ENCODE measurements at regions not wholly inside any gene's neighbourhood (a gene's known extent, or its start where the extent isn't known, plus 50 kb on each side); places are given as distances from the start of the nearest gene placed in this dataset.

- ChIA-PET SMC1A (ENCODE audit: uncharacterized antibody, unreplicated experiment) (no interaction called here), POLR2A (no interaction called here), CTCF (interaction anchor here (0.9 to 1.4 kb wide), 2 partner anchors 18 to 284 kb away, joined by 3 read pairs; no protein-coding TSS in a partner anchor), RAD21 (ENCODE audit: unreplicated experiment) (interaction anchor here (1.0 kb wide), 1 partner anchor 34 kb away, joined by 3 read pairs; no protein-coding TSS in a partner anchor)
- Histone ChIP-seq H3K36me3 (ENCODE audit: control insufficient read depth in 2 of 2, insufficient read depth in 2 of 2, low read length in 1 of 2) (no peaks in the 10 kb centered on the region), H3K79me2 (ENCODE audit: control insufficient read depth, insufficient read depth, low read length) (no peaks in the 10 kb centered on the region), H3K27me3 (replicated peaks in 1 of 2; ENCODE audit: control insufficient read depth in 2 of 2, insufficient read depth in 2 of 2, low read length in 1 of 2) (peaks cover 0 to 2% of the 10 kb centered on the region in 2 experiments; a peak in 2 of 4 replicates), H3K4me1 (ENCODE audit: control insufficient read depth, insufficient read depth, low read length) (no peaks in the 10 kb centered on the region; the same call in 1 of the 2 replicates), H2AFZ (ENCODE audit: control insufficient read depth, low read depth, low read length) (peak overlapping the region; percentile 64), H3K27ac (ENCODE audit: control insufficient read depth, insufficient read depth) (no peak overlapping the region), H3K4me3 (peak overlapping the region; percentile 12; the same call in 1 of the 2 replicates), H4K20me1 (ENCODE audit: control insufficient read depth, insufficient read depth) (no peaks in the 10 kb centered on the region), H3K9me3 (replicated peaks; ENCODE audit: control insufficient read depth, insufficient read depth, low read length) (no peaks in the 10 kb centered on the region), H3K4me2 (ENCODE audit: control insufficient read depth, insufficient read depth) (peak overlapping the region; percentile 61), H3K9ac (ENCODE audit: control insufficient read depth, insufficient read depth, low read length) (no peak overlapping the region)
- BruUV-seq (replicated peaks), result no TSS peak
- in situ Hi-C loops (cut with MboI), result no loop called here
- no peak for ATAC-seq
- WGBS (ENCODE audit: insufficient coverage, insufficient replicate concordance, low lambda C conversion rate, missing lambda C conversion rate), result 12% methylated on average over 24 of the region's 48 CpGs
- intact Hi-C loops (cut with micrococcal nuclease; ENCODE audit: unreplicated experiment), result no loop called here
- 0 out of 6 replicates have a peak, but pooled peaks of 1 of the 3 experiments have one; percentile 11 for TF ChIP-seq CTCF (IDR thresholded peaks at IDR 0.05 in 2 of 3, conservative IDR thresholded peaks at IDR 0.05 in 1 of 3; ENCODE audit: control insufficient read depth in 2 of 3, extremely low read depth in 1 of 3, insufficient read depth in 1 of 3, low read depth in 3 of 3, low read length in 3 of 3)
- no peak for TF ChIP-seq CBFB (IDR thresholded peaks at IDR 0.05; ENCODE audit: low read depth)
- peak in 1 of 2 experiments; percentile 64; a peak in 2 of 3 replicates for TF ChIP-seq EGR1 (IDR thresholded peaks at IDR 0.05; ENCODE audit: borderline replicate concordance in 1 of 2, low read depth in 2 of 2, low read length in 2 of 2)
- no peak for FAIRE-seq
- no peak for DNase-seq (ENCODE audit: low read depth, low spot score)
Observed at GRCh38 chr5:77844623-77845323, 68.6 kb upstream of the TBCA start.

- Histone ChIP-seq H3K4me2 (ENCODE audit: control insufficient read depth, insufficient read depth) (peak overlapping the region; percentile 61; the same call in 1 of the 2 replicates), H3K9ac (ENCODE audit: control insufficient read depth, insufficient read depth, low read length) (no peak overlapping the region), H3K27ac (ENCODE audit: control insufficient read depth, insufficient read depth) (no peak overlapping the region), H3K79me2 (ENCODE audit: control insufficient read depth, insufficient read depth, low read length) (no peaks in the 10 kb centered on the region), H3K36me3 (ENCODE audit: control insufficient read depth in 2 of 2, insufficient read depth in 2 of 2, low read length in 1 of 2) (no peaks in the 10 kb centered on the region), H3K9me3 (replicated peaks; ENCODE audit: control insufficient read depth, insufficient read depth, low read length) (no peaks in the 10 kb centered on the region), H4K20me1 (ENCODE audit: control insufficient read depth, insufficient read depth) (no peaks in the 10 kb centered on the region), H2AFZ (ENCODE audit: control insufficient read depth, low read depth, low read length) (peak overlapping the region; percentile 64), H3K4me1 (ENCODE audit: control insufficient read depth, insufficient read depth, low read length) (no peaks in the 10 kb centered on the region; the same call in 1 of the 2 replicates), H3K27me3 (replicated peaks in 1 of 2; ENCODE audit: control insufficient read depth in 2 of 2, insufficient read depth in 2 of 2, low read length in 1 of 2) (peaks cover 0 to 2% of the 10 kb centered on the region in 2 experiments; a peak in 2 of 4 replicates), H3K4me3 (peak overlapping the region; percentile 12; the same call in 1 of the 2 replicates)
- RAD21 ChIA-PET (ENCODE audit: unreplicated experiment), result interaction anchor here (1.1 kb wide), 1 partner anchor 34 kb away, joined by 3 read pairs; no protein-coding TSS in a partner anchor
- intact Hi-C loops (cut with micrococcal nuclease; ENCODE audit: unreplicated experiment), result no loop called here
- WGBS (ENCODE audit: insufficient coverage, insufficient replicate concordance, low lambda C conversion rate, missing lambda C conversion rate), result 39% methylated on average over 10 of the region's 10 CpGs
- in situ Hi-C loops (cut with MboI), result no loop called here
- FAIRE-seq (no peak), DNase-seq (ENCODE audit: low read depth, low spot score) (no peak), ATAC-seq (no peak)
- SMC1A ChIA-PET (ENCODE audit: uncharacterized antibody, unreplicated experiment), result no interaction called here
- POLR2A ChIA-PET, result interaction anchor here (1.0 kb wide), 1 partner anchor 12 kb away, joined by 3 read pairs; no protein-coding TSS in a partner anchor
- no TSS peak for BruUV-seq (replicated peaks)
- CTCF ChIA-PET, result no interaction called here
- no peak for TF ChIP-seq TAF1 (IDR thresholded peaks at IDR 0.05; ENCODE audit: borderline replicate concordance, low read depth, low read length)
- TF ChIP-seq CUX1 (IDR thresholded peaks at IDR 0.05; ENCODE audit: insufficient replicate concordance, low read depth, low read length), result no peak
- TF ChIP-seq GABPA (IDR thresholded peaks at IDR 0.05; ENCODE audit: low read depth), result no peak
- TF ChIP-seq IRF4 (IDR thresholded peaks at IDR 0.05; ENCODE audit: low read depth, low read length), result no peak
- no peak for TF ChIP-seq ESRRA (IDR thresholded peaks at IDR 0.05; ENCODE audit: low read length)
- TF ChIP-seq MXI1 (IDR thresholded peaks at IDR 0.05; ENCODE audit: low read depth, low read length), result no peak
Observed at GRCh38 chr5:77844373-77844622, 68.2 kb upstream of the TBCA start.
